ENCODE measurements at regions not wholly inside any gene's neighbourhood (a gene's known extent, or its start where the extent isn't known, plus 50 kb on each side); places are given as distances from the start of the nearest gene placed in this dataset.

DNA sequence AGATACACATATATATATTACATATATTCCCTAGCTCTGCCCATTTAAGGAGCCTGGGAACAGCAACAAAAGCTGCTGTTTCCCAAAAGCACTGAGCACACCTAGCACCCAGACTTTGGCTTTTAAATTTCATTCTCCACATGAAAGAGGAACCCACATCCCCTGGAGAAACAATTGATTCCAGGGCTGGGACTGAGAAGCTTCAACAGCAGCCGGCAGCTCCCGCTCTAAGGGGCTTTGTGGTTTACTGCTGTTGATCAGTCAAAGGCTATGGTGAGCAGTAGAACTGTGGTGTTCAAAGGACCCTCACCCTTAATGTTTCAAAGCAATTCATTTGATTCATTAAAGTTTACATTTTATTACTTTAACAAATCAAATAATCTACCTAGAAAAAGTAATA is 83.3 kb upstream of the SLC66A3 start:
- DNase-seq = no peak
- Histone ChIP-seq H3K36me3 (ENCODE audit: control insufficient read depth, insufficient read depth, low read length) (no peaks in the 10 kb centered on the region), H3K4me1 (ENCODE audit: control insufficient read depth, insufficient read depth, low read length) (no peaks in the 10 kb centered on the region), H3K9me3 (ENCODE audit: control insufficient read depth, low read depth, low read length) (no peaks in the 10 kb centered on the region), H3K27me3 (ENCODE audit: control insufficient read depth, insufficient read depth, low read length) (peaks cover 2% of the 10 kb centered on the region), H3K27ac (ENCODE audit: low read length) (no peak overlapping the region), H3K4me3 (ENCODE audit: low read length) (no peak overlapping the region)
- 100% methylated on average over 1 of the region's 2 CpGs for WGBS (ENCODE audit: insufficient coverage, low lambda C conversion rate)

GRCh38 chr2:11072550-11072949 is 82.7 kb upstream of the SLC66A3 start:
- DNase-seq = no peak
- Histone ChIP-seq H3K36me3 (ENCODE audit: control insufficient read depth, insufficient read depth, low read length) (no peaks in the 10 kb centered on the region), H3K9me3 (ENCODE audit: control insufficient read depth, low read depth, low read length) (no peaks in the 10 kb centered on the region), H3K4me1 (ENCODE audit: control insufficient read depth, insufficient read depth, low read length) (no peaks in the 10 kb centered on the region), H3K27ac (ENCODE audit: low read length) (no peak overlapping the region), H3K27me3 (ENCODE audit: control insufficient read depth, insufficient read depth, low read length) (peaks cover 2% of the 10 kb centered on the region), H3K4me3 (ENCODE audit: low read length) (no peak overlapping the region)
- no CpG with 5 or more reads among the region's 6 CpGs for WGBS (ENCODE audit: insufficient coverage, low lambda C conversion rate)

GRCh38 chr2:11073251-11073650 is 82.0 kb upstream of the SLC66A3 start:
- Histone ChIP-seq H3K9me3 (ENCODE audit: control insufficient read depth, low read depth, low read length) (no peaks in the 10 kb centered on the region), H3K4me1 (ENCODE audit: control insufficient read depth, insufficient read depth, low read length) (no peaks in the 10 kb centered on the region), H3K27me3 (ENCODE audit: control insufficient read depth, insufficient read depth, low read length) (peaks cover 5% of the 10 kb centered on the region), H3K27ac (ENCODE audit: low read length) (no peak overlapping the region), H3K36me3 (ENCODE audit: control insufficient read depth, insufficient read depth, low read length) (no peaks in the 10 kb centered on the region), H3K4me3 (ENCODE audit: low read length) (no peak overlapping the region)
- peak; percentile 26 to 39 for DNase-seq
- 0% methylated on average over 1 of the region's 10 CpGs for WGBS (ENCODE audit: insufficient coverage, low lambda C conversion rate)

DNA sequence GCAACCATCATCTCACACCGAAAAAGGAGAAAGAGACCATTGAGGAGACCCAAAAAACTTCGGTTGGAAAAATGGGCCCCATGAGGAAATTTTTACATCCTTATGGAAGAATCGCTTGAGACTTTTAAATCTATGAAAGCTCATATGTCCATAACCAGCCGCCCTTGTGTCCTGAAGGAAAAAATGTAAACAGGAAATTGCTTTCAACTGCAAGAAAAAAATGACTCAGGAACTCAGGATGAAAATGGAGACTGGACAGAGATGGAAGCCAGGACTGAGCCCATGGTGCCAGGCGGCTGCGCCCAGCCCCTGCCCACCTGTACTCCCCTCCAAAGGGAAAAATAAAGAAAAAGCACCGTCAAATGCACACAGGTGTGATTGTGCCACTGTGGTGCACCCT is 81.5 kb upstream of the SLC66A3 start:
- no peaks in the 10 kb centered on the region for H3K36me3 ChIP-seq (ENCODE audit: control insufficient read depth, insufficient read depth, low read length)
- no peak overlapping the region for H3K4me3 ChIP-seq (ENCODE audit: low read length)
- no peaks in the 10 kb centered on the region for H3K9me3 ChIP-seq (ENCODE audit: control insufficient read depth, low read depth, low read length)
- no peak for DNase-seq
- 33% methylated on average over 1 of the region's 7 CpGs for WGBS (ENCODE audit: insufficient coverage, low lambda C conversion rate)
- peaks cover 5% of the 10 kb centered on the region for H3K27me3 ChIP-seq (ENCODE audit: control insufficient read depth, insufficient read depth, low read length)
- H3K4me1 ChIP-seq (ENCODE audit: control insufficient read depth, insufficient read depth, low read length) = no peaks in the 10 kb centered on the region
- H3K27ac ChIP-seq (ENCODE audit: low read length) = no peak overlapping the region

DNA sequence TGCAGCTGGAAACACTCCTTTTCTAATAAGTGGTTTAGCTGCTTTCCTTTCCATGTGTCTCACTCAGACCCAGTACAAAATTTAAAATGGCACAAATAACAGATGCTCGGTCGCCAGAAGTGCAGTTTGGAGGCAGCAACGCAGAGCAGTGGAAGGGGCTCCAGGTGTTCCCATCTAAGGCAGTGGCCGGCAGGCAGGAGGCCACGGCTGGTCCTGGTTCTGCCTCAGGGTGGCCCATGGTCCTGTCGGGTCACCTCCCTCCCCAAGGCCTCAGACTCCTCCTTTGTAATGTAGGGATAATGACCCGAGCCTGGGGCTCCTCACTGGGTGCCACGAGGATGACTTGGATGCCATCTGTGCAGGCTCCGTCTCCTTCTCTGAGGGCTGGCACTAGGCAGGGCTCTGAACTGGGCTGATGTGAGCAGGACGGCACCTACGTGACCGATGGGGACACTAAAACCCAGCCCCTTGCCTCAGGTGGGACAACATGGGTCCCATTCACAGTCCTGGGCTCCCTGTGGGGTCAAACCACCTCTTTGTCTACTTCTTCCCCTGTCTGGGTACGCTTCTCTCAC is 80.9 kb upstream of the SLC66A3 start:
- Histone ChIP-seq H3K4me3 (ENCODE audit: low read length) (no peak overlapping the region), H3K9me3 (ENCODE audit: control insufficient read depth, low read depth, low read length) (no peaks in the 10 kb centered on the region), H3K4me1 (ENCODE audit: control insufficient read depth, insufficient read depth, low read length) (no peaks in the 10 kb centered on the region), H3K36me3 (ENCODE audit: control insufficient read depth, insufficient read depth, low read length) (no peaks in the 10 kb centered on the region), H3K27ac (ENCODE audit: low read length) (no peak overlapping the region), H3K27me3 (ENCODE audit: control insufficient read depth, insufficient read depth, low read length) (peaks cover 5% of the 10 kb centered on the region)
- no CpG with 5 or more reads among the region's 13 CpGs for WGBS (ENCODE audit: insufficient coverage, low lambda C conversion rate)
- no peak for DNase-seq

- Histone ChIP-seq H3K27me3 (ENCODE audit: control insufficient read depth, insufficient read depth, low read length) (peaks cover 5% of the 10 kb centered on the region), H3K4me3 (ENCODE audit: low read length) (no peak overlapping the region), H3K27ac (ENCODE audit: low read length) (no peak overlapping the region), H3K9me3 (ENCODE audit: control insufficient read depth, low read depth, low read length) (no peaks in the 10 kb centered on the region), H3K4me1 (ENCODE audit: control insufficient read depth, insufficient read depth, low read length) (no peaks in the 10 kb centered on the region), H3K36me3 (ENCODE audit: control insufficient read depth, insufficient read depth, low read length) (no peaks in the 10 kb centered on the region)
- no CpG with 5 or more reads among the region's 5 CpGs for WGBS (ENCODE audit: insufficient coverage, low lambda C conversion rate)
- DNase-seq = no peak
Observed at GRCh38 chr2:11075221-11075620, 80.0 kb upstream of the SLC66A3 start.

- Histone ChIP-seq H3K4me3 (ENCODE audit: low read length) (no peak overlapping the region), H3K27ac (ENCODE audit: low read length) (no peak overlapping the region), H3K4me1 (ENCODE audit: control insufficient read depth, insufficient read depth, low read length) (no peaks in the 10 kb centered on the region), H3K36me3 (ENCODE audit: control insufficient read depth, insufficient read depth, low read length) (no peaks in the 10 kb centered on the region), H3K9me3 (ENCODE audit: control insufficient read depth, low read depth, low read length) (no peaks in the 10 kb centered on the region), H3K27me3 (ENCODE audit: control insufficient read depth, insufficient read depth, low read length) (peaks cover 3% of the 10 kb centered on the region)
- WGBS (ENCODE audit: insufficient coverage, low lambda C conversion rate) = no CpG with 5 or more reads among the region's 3 CpGs
- no peak for DNase-seq
Observed at GRCh38 chr2:11077411-11077810, 77.9 kb upstream of the SLC66A3 start.

GRCh38 chr2:11079136-11079824 is 76.0 kb upstream of the SLC66A3 start:
- Histone ChIP-seq H3K36me3 (ENCODE audit: control insufficient read depth, insufficient read depth, low read length) (no peaks in the 10 kb centered on the region), H3K4me1 (ENCODE audit: control insufficient read depth, insufficient read depth, low read length) (no peaks in the 10 kb centered on the region), H3K27ac (ENCODE audit: low read length) (no peak overlapping the region), H3K9me3 (ENCODE audit: control insufficient read depth, low read depth, low read length) (no peaks in the 10 kb centered on the region), H3K27me3 (ENCODE audit: control insufficient read depth, insufficient read depth, low read length) (peaks cover 3% of the 10 kb centered on the region), H3K4me3 (ENCODE audit: low read length) (no peak overlapping the region)
- WGBS (ENCODE audit: insufficient coverage, low lambda C conversion rate) = 80% methylated on average over 1 of the region's 8 CpGs
- DNase-seq = no peak

DNA sequence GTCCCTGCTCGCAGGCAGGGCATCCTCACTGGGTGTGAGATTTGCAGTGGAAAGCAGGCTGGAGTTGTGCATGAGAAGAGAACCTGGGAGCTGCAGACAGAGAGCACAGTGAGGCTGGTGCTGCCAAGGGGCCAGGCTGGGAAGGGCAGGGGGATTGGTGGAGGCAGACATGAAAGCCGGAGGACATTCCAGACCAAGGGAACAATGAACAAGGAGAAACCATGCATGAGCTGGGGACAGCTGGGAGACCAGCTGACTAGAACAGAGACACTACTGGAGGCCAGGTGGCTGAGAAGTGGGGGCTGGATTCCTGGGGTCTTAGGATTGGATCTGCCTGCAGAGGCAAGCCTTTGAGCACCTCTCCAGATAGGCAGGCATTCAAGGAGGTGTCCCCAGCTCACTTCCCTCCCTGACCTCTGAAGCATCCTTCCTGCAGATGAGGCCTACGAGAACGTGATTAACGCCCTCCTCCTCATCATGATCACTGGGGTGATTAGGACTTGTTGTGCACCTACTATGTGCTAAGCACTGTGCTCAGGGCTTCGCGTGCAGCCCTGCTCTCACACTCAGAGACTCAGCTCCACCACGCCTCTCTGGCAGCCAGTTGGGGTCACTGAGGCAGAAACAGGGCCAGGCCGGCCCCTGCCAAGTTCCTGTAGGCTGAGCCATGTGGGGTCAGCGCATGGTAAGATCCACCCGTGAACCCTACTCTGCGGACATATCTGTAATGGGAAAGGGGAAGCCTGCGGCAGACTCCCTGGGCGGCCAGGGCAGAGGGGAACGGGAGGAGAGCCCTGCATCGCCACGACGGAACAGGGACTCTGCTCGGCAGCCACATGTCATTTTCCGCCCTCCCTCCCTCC is 74.8 kb upstream of the SLC66A3 start:
- peaks cover 3% of the 10 kb centered on the region for H3K27me3 ChIP-seq (ENCODE audit: control insufficient read depth, insufficient read depth, low read length)
- H3K4me1 ChIP-seq (ENCODE audit: control insufficient read depth, insufficient read depth, low read length) = no peaks in the 10 kb centered on the region
- H3K36me3 ChIP-seq (ENCODE audit: control insufficient read depth, insufficient read depth, low read length) = no peaks in the 10 kb centered on the region
- no peak overlapping the region for H3K27ac ChIP-seq (ENCODE audit: low read length)
- no peak for DNase-seq
- no CpG with 5 or more reads among the region's 20 CpGs for WGBS (ENCODE audit: insufficient coverage, low lambda C conversion rate)
- H3K9me3 ChIP-seq (ENCODE audit: control insufficient read depth, low read depth, low read length) = no peaks in the 10 kb centered on the region
- H3K4me3 ChIP-seq (ENCODE audit: low read length) = no peak overlapping the region

DNA sequence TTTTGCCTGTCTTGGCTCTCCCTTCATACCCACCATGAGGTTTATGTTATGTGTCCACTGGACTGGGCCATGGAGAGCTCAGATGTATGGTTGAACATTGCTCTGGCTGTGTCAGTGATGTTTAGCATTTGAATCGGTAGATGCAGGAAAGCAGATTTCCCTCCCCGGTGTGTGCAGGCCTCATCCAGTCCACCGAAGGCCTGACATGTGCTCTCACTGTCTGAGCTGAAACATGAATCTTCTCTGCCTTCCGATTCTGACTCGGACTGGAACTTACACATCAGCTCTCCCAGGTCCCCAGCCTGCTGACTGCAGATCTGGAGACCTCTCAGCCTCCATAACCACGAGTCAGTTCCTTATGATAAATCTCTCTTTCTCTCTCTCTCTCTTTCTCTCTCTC is 72.4 kb upstream of the SLC66A3 start:
- Histone ChIP-seq H3K27me3 (ENCODE audit: control insufficient read depth, insufficient read depth, low read length) (no peaks in the 10 kb centered on the region), H3K4me1 (ENCODE audit: control insufficient read depth, insufficient read depth, low read length) (no peaks in the 10 kb centered on the region), H3K4me3 (ENCODE audit: low read length) (no peak overlapping the region), H3K27ac (ENCODE audit: low read length) (no peak overlapping the region), H3K36me3 (ENCODE audit: control insufficient read depth, insufficient read depth, low read length) (no peaks in the 10 kb centered on the region), H3K9me3 (ENCODE audit: control insufficient read depth, low read depth, low read length) (no peaks in the 10 kb centered on the region)
- no CpG with 5 or more reads among the region's 6 CpGs for WGBS (ENCODE audit: insufficient coverage, low lambda C conversion rate)
- no peak for DNase-seq
